ENCODE measurements at regions not wholly inside any gene's neighbourhood (a gene's known extent, or its start where the extent isn't known, plus 50 kb on each side); places are given as distances from the start of the nearest gene placed in this dataset.
A peak's percentile ranks its signal among the peaks of the same experiment; 100 is the strongest.

GRCh38 chr2:34030273-34030672 lies 431.2 kb upstream of the FAM98A start:
- Histone ChIP-seq H3K4me3 (ENCODE audit: low read length) (no peak overlapping the region), H3K9me3 (ENCODE audit: control insufficient read depth, low read length) (no peaks in the 10 kb centered on the region), H3K4me1 (ENCODE audit: control insufficient read depth, insufficient read depth, low read length) (no peaks in the 10 kb centered on the region), H3K36me3 (ENCODE audit: control insufficient read depth, insufficient read depth, low read length, severe bottlenecking) (no peaks in the 10 kb centered on the region), H3K27me3 (replicated peaks; ENCODE audit: control insufficient read depth, insufficient read depth, low read length) (no peaks in the 10 kb centered on the region), H3K9ac (ENCODE audit: low read length) (no peak overlapping the region)
- DNase-seq (ENCODE audit: low read depth) = no peak

DNA sequence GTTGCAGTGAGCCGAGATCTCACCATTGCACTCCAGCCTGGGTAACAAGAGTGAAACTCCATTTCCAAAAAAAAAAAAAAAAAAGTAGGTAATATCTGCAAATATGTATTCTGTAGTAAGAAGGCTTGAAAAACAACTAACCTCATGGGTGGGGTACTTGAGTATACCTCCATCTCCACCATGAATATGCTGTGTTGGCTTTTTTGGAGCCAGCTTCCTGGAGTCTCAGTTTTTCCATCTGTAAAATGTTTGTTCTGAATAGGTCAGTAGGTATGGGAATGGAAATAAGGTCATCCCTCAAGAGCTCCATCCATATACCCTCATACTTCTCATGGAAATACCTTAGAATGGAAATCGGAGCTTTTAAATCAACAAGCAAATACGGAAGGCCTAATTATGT lies 430.0 kb upstream of the FAM98A start:
- no peak for DNase-seq (ENCODE audit: low read depth)
- Histone ChIP-seq H3K27me3 (replicated peaks; ENCODE audit: control insufficient read depth, insufficient read depth, low read length) (no peaks in the 10 kb centered on the region), H3K4me3 (ENCODE audit: low read length) (no peak overlapping the region), H3K9me3 (ENCODE audit: control insufficient read depth, low read length) (no peaks in the 10 kb centered on the region), H3K4me1 (ENCODE audit: control insufficient read depth, insufficient read depth, low read length) (no peaks in the 10 kb centered on the region), H3K9ac (ENCODE audit: low read length) (no peak overlapping the region), H3K36me3 (ENCODE audit: control insufficient read depth, insufficient read depth, low read length, severe bottlenecking) (no peaks in the 10 kb centered on the region)

DNA sequence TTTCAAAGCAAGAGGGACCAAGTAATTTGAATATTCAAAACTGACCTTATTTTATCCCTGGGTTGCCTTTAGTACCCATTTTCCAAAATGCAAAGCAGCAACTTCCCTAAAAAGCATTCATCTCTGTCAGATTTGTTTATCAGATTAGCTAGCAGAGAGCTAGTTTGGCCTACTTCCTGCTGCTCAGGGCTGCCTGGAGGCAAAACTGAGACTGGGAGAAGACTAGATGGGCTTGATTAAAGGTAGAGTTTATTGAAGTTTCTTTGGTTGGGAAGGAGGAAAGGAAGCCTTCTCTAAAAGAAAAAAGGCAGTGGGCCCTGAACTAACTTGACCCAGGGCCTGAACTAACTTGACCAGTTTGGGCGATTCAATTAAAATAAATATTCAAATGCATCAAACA lies 426.1 kb upstream of the FAM98A start:
- Histone ChIP-seq H3K4me1 (ENCODE audit: control insufficient read depth, insufficient read depth, low read length) (no peaks in the 10 kb centered on the region), H3K36me3 (ENCODE audit: control insufficient read depth, insufficient read depth, low read length, severe bottlenecking) (no peaks in the 10 kb centered on the region), H3K9me3 (ENCODE audit: control insufficient read depth, low read length) (peaks cover 4% of the 10 kb centered on the region), H3K9ac (ENCODE audit: low read length) (no peak overlapping the region), H3K27me3 (replicated peaks; ENCODE audit: control insufficient read depth, insufficient read depth, low read length) (no peaks in the 10 kb centered on the region), H3K4me3 (ENCODE audit: low read length) (no peak overlapping the region)
- DNase-seq (ENCODE audit: low read depth) = no peak

- H3K9ac ChIP-seq (ENCODE audit: low read length) = no peak overlapping the region
- peak; percentile 76 for DNase-seq (ENCODE audit: low read depth)
These were observed 413.7 kb upstream of the FAM98A start for GRCh38 chr2:34012715-34013302.

DNA sequence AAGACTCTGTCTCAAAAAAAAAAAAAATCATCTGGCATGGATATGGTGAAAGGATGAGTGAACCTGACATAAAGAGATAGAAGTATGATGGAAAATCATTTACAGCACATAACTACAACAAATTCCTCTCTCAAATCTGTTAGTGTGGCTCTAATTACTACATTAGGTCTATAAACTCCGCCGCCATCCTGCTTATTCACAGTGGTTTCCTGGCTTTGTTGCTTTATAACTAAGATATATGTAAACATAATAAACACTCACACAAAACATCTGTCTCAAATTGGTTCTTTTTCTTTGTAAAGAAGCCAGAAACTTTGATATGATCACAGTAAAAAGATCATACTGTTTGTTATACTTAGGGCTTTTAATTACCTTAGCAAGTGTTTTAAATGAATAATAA lies 412.6 kb upstream of the FAM98A start:
- Histone ChIP-seq H3K27me3 (replicated peaks; ENCODE audit: control insufficient read depth, insufficient read depth, low read length) (no peaks in the 10 kb centered on the region), H3K4me1 (ENCODE audit: control insufficient read depth, insufficient read depth, low read length) (no peaks in the 10 kb centered on the region), H3K4me3 (ENCODE audit: low read length) (no peak overlapping the region), H3K36me3 (ENCODE audit: control insufficient read depth, insufficient read depth, low read length, severe bottlenecking) (no peaks in the 10 kb centered on the region), H3K9ac (ENCODE audit: low read length) (no peak overlapping the region), H3K9me3 (ENCODE audit: control insufficient read depth, low read length) (no peaks in the 10 kb centered on the region)
- DNase-seq (ENCODE audit: low read depth) = no peak

More at GRCh38 chr2:34012715-34013302, 413.7 kb upstream of the FAM98A start:
- no peaks in the 10 kb centered on the region for H3K9me3 ChIP-seq (ENCODE audit: control insufficient read depth, low read length)
- no peaks in the 10 kb centered on the region for H3K4me1 ChIP-seq (ENCODE audit: control insufficient read depth, insufficient read depth, low read length)
- H3K4me3 ChIP-seq (ENCODE audit: low read length) = no peak overlapping the region
- no peaks in the 10 kb centered on the region for H3K36me3 ChIP-seq (ENCODE audit: control insufficient read depth, insufficient read depth, low read length, severe bottlenecking)
- H3K27me3 ChIP-seq (replicated peaks; ENCODE audit: control insufficient read depth, insufficient read depth, low read length) = no peaks in the 10 kb centered on the region

GRCh38 chr2:34005901-34006300 lies 406.8 kb upstream of the FAM98A start:
- Histone ChIP-seq H3K27me3 (replicated peaks; ENCODE audit: control insufficient read depth, insufficient read depth, low read length) (no peaks in the 10 kb centered on the region), H3K4me3 (ENCODE audit: low read length) (no peak overlapping the region), H3K36me3 (ENCODE audit: control insufficient read depth, insufficient read depth, low read length, severe bottlenecking) (no peaks in the 10 kb centered on the region), H3K4me1 (ENCODE audit: control insufficient read depth, insufficient read depth, low read length) (no peaks in the 10 kb centered on the region), H3K9me3 (ENCODE audit: control insufficient read depth, low read length) (no peaks in the 10 kb centered on the region), H3K9ac (ENCODE audit: low read length) (no peak overlapping the region)
- no peak for DNase-seq (ENCODE audit: low read depth)

GRCh38 chr2:34004936-34005335 lies 405.8 kb upstream of the FAM98A start:
- no peak for DNase-seq (ENCODE audit: low read depth)

DNA sequence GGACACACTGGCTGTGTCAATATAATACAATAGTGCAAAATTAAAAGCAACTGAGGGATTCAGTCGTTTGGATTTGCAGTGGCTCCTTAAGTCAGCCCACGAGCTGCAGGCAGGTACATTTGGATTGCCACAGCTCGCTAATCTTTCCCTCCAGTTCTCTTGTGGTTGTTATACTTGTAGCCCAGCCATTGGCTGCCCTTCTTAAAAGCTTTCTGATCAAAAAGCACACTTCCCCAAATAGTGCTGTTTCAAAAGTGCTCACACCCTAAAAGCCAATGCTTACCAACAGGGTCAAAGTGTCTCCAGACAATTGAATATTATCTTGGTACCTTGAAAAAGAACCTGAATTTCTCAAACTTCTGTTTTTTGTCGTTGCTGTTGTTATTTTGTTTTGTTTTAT lies 404.7 kb upstream of the FAM98A start:
- DNase-seq (ENCODE audit: low read depth) = no peak
- H3K36me3 ChIP-seq (ENCODE audit: control insufficient read depth, insufficient read depth, low read length, severe bottlenecking) = no peaks in the 10 kb centered on the region
- H3K9me3 ChIP-seq (ENCODE audit: control insufficient read depth, low read length) = no peaks in the 10 kb centered on the region

More at GRCh38 chr2:34004936-34005335, 405.8 kb upstream of the FAM98A start:
- Histone ChIP-seq H3K9me3 (ENCODE audit: control insufficient read depth, low read length) (no peaks in the 10 kb centered on the region), H3K36me3 (ENCODE audit: control insufficient read depth, insufficient read depth, low read length, severe bottlenecking) (no peaks in the 10 kb centered on the region), H3K27me3 (replicated peaks; ENCODE audit: control insufficient read depth, insufficient read depth, low read length) (no peaks in the 10 kb centered on the region), H3K9ac (ENCODE audit: low read length) (no peak overlapping the region), H3K4me3 (ENCODE audit: low read length) (no peak overlapping the region), H3K4me1 (ENCODE audit: control insufficient read depth, insufficient read depth, low read length) (no peaks in the 10 kb centered on the region)

GRCh38 chr2:34001557-34001956 lies 402.5 kb upstream of the FAM98A start:
- H3K27me3 ChIP-seq (replicated peaks; ENCODE audit: control insufficient read depth, insufficient read depth, low read length) = no peaks in the 10 kb centered on the region
- H3K9me3 ChIP-seq (ENCODE audit: control insufficient read depth, low read length) = peaks cover 12% of the 10 kb centered on the region
- H3K4me1 ChIP-seq (ENCODE audit: control insufficient read depth, insufficient read depth, low read length) = no peaks in the 10 kb centered on the region
- no peak overlapping the region for H3K4me3 ChIP-seq (ENCODE audit: low read length)
- no peak overlapping the region for H3K9ac ChIP-seq (ENCODE audit: low read length)
- no peaks in the 10 kb centered on the region for H3K36me3 ChIP-seq (ENCODE audit: control insufficient read depth, insufficient read depth, low read length, severe bottlenecking)
- DNase-seq (ENCODE audit: low read depth) = no peak

More for the DNA sequence above, 404.7 kb upstream of the FAM98A start:
- H3K27me3 ChIP-seq (replicated peaks; ENCODE audit: control insufficient read depth, insufficient read depth, low read length) = no peaks in the 10 kb centered on the region
- H3K9ac ChIP-seq (ENCODE audit: low read length) = no peak overlapping the region
- no peak overlapping the region for H3K4me3 ChIP-seq (ENCODE audit: low read length)
- no peaks in the 10 kb centered on the region for H3K4me1 ChIP-seq (ENCODE audit: control insufficient read depth, insufficient read depth, low read length)

DNA sequence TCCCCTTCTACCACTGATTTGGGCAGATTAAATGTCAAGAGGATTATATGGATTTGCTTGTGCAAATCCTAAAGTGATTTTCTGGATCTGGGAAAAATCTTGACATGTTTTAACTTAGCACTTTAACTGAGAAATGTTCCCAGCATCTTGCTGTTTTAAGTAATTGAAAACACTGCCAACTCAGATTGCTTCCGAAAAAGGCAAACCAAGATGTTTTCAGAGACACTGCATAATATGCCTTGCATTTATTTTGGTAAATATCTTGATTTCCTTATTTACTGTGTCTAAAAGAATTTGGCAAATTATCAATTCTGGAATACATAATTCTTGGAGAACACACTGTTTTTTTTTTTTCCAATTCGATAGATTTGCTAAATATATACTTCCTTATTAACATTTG lies 385.0 kb upstream of the FAM98A start:
- H3K4me3 ChIP-seq (ENCODE audit: low read length) = no peak overlapping the region
- no peaks in the 10 kb centered on the region for H3K4me1 ChIP-seq (ENCODE audit: control insufficient read depth, insufficient read depth, low read length)
- no peaks in the 10 kb centered on the region for H3K9me3 ChIP-seq (ENCODE audit: control insufficient read depth, low read length)
- H3K27me3 ChIP-seq (replicated peaks; ENCODE audit: control insufficient read depth, insufficient read depth, low read length) = no peaks in the 10 kb centered on the region
- no peak overlapping the region for H3K9ac ChIP-seq (ENCODE audit: low read length)
- no peak for DNase-seq (ENCODE audit: low read depth)
- H3K36me3 ChIP-seq (ENCODE audit: control insufficient read depth, insufficient read depth, low read length, severe bottlenecking) = no peaks in the 10 kb centered on the region

- Histone ChIP-seq H3K4me1 (ENCODE audit: control insufficient read depth, insufficient read depth, low read length) (no peaks in the 10 kb centered on the region), H3K9me3 (ENCODE audit: control insufficient read depth, low read length) (peaks cover 3% of the 10 kb centered on the region), H3K9ac (ENCODE audit: low read length) (no peak overlapping the region), H3K36me3 (ENCODE audit: control insufficient read depth, insufficient read depth, low read length, severe bottlenecking) (no peaks in the 10 kb centered on the region), H3K4me3 (ENCODE audit: low read length) (no peak overlapping the region), H3K27me3 (replicated peaks; ENCODE audit: control insufficient read depth, insufficient read depth, low read length) (no peaks in the 10 kb centered on the region)
- no peak for DNase-seq (ENCODE audit: low read depth)
These were observed 379.4 kb upstream of the FAM98A start for GRCh38 chr2:33978471-33978870.

DNA sequence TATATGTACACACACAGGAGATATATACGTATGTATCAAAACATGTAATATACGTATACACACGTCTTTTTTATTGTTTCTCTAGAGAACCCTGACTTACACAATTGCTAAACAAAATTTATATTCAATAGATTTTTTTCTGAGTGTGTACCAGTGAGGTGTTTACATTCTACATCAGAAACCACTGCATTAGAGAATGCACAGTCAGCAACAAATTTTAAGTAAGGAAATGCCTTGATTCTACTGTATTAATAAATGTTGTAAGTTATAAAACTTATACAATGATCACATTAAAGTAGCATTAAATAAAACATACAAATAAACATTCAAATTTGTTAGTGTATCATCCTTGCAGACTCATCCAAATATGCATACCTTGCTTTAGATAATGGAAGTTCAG lies 376.4 kb upstream of the FAM98A start:
- Histone ChIP-seq H3K4me1 (ENCODE audit: control insufficient read depth, insufficient read depth, low read length) (no peaks in the 10 kb centered on the region), H3K36me3 (ENCODE audit: control insufficient read depth, insufficient read depth, low read length, severe bottlenecking) (no peaks in the 10 kb centered on the region), H3K9ac (ENCODE audit: low read length) (no peak overlapping the region), H3K27me3 (replicated peaks; ENCODE audit: control insufficient read depth, insufficient read depth, low read length) (no peaks in the 10 kb centered on the region), H3K9me3 (ENCODE audit: control insufficient read depth, low read length) (peaks cover 3% of the 10 kb centered on the region), H3K4me3 (ENCODE audit: low read length) (no peak overlapping the region)
- no peak for DNase-seq (ENCODE audit: low read depth)
